ENCODE measurements at regions not wholly inside any gene's neighbourhood (a gene's known extent, or its start where the extent isn't known, plus 50 kb on each side); places are given as distances from the start of the nearest gene placed in this dataset.

DNA sequence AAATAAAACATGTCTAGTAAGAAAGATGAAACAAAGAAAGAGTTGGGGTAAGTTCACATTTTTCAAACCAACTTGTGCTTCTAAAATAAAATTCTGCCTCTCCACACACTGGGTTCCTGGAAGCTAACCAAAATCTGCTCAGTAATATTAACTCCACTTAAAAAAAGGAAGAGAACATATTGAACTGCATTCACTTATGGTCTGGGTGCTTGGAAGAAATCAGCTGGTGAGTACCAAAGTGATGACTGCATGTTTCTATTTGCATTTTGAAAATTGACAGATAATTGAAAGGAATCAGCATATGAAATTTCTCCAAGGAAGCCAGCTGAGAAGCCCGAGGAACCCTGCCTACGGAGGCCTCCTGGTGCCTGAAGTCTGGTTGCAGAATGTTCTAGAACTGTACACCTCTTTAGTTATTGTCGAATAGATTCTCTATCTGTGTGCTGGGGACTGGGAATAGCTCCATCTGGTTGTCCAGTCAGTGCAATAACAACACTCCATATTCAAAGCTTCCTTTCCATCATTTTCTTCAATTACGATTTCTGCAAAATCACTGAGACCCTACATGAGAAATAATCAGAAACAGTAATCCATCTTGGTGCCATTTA, 836.1 kb downstream of the VRK1 start:
- no peak for TF ChIP-seq CTCF (IDR thresholded peaks at IDR 0.05)
- no peak for TF ChIP-seq ZFX (IDR thresholded peaks at IDR 0.05; ENCODE audit: borderline replicate concordance)
